Epithelial cell of esophagus (primary cell): ENCODE measurements at regions not wholly inside any gene's neighbourhood (a gene's known extent, or its start where the extent isn't known, plus 50 kb on each side); places are given as distances from the start of the nearest gene placed in this dataset.

Experiments used
- DNase-seq: peaks from one replicate; pipeline ENCODE4 v3.0.0; 2010; ENCODE audit warnings: low read depth
- H3K4me3 ChIP-seq: 2 replicates; pipeline ENCODE4 v1.5.1; 2011; ENCODE audit warnings: mild to moderate bottlenecking, low read length, control low read depth
- TF ChIP-seq, protein P1 (sequence below): IDR thresholded peaks from 2 replicates; pipeline ENCODE4 v1.5.1; 2011; ENCODE audit warnings: low read depth, mild to moderate bottlenecking, low read length, control low read depth, inconsistent platforms; ENCODE audit not compliant: insufficient read depth; ENCODE audit errors: missing control alignments

DNA sequence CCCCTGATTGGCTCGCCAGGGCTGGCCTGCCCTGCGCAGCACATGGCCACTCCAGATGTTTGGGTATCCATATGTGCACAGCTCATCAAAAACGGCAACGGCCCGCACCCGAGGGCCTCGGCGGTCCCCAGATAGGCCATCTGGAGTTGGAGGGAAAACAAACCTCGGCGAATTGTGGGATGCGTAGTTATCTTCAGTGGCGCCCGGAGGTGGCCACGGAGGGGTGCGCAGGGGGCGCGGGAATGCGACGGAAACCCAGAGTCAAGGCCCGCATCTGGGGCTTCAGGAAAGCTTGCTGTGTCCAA is 156.5 kb downstream of the TLE3 start:
- no peak for DNase-seq
- no peak overlapping the region for H3K4me3 ChIP-seq
- TF ChIP-seq, protein P1, sequence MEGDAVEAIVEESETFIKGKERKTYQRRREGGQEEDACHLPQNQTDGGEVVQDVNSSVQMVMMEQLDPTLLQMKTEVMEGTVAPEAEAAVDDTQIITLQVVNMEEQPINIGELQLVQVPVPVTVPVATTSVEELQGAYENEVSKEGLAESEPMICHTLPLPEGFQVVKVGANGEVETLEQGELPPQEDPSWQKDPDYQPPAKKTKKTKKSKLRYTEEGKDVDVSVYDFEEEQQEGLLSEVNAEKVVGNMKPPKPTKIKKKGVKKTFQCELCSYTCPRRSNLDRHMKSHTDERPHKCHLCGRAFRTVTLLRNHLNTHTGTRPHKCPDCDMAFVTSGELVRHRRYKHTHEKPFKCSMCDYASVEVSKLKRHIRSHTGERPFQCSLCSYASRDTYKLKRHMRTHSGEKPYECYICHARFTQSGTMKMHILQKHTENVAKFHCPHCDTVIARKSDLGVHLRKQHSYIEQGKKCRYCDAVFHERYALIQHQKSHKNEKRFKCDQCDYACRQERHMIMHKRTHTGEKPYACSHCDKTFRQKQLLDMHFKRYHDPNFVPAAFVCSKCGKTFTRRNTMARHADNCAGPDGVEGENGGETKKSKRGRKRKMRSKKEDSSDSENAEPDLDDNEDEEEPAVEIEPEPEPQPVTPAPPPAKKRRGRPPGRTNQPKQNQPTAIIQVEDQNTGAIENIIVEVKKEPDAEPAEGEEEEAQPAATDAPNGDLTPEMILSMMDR, result no peak

DNA sequence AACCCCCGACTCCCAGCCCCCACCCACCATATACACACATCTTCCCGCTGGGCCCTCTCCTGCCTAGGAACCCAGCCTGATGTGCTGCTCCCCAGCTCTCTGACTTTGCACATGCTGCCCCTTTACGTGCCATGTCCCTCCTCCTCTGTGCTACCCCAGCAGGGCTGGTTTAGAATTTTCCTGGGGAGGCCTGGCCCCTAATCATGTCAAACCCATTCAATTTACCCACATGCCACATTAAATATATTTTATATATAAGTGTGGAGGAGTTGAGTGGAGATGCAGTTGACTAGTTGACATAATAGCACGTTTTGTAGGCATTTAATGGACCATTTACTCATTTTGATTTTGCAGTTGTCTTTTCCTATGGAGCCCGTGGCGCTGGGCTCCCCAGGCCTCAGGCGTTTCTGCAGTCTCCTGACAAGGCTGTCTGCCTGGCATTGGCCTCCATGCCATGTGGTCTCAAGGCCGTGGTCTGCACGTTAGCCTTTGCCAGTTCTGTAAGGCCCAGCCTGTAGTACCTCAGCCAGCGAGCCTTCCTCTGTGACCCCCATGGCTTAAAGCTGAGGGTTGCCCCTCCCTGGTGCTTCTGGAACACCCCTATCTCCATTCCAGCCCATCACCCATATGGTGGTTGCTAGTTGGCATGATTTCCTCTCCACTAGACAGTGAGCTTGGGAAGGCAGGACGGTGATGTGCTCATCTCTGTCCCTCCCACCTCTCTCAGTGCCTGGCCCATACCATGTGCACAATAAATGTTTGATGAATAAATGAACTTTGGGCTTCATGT is 155.8 kb downstream of the TLE3 start:
- no peak for DNase-seq
- TF ChIP-seq, protein P1, result no peak

DNA sequence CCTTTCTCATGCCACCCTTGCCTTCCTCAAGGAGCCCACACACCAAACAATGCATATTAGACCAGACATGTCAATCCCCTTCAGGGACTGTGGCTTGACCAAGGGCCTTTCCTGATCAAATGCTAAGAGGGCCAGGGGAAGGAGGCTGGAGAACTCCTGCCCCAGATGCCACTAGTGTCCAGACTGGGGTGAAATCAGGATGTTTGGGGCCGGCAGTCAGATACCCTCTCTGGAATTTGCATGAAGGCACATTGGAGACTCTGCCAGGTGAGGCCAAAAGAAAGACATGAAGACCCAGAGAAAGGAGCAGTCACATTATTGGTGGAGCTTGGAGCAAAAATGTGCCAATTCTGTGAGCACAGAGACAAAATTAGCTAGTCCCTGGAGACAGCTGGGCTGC is 154.1 kb downstream of the TLE3 start:
- H3K4me3 ChIP-seq, result no peak overlapping the region
- TF ChIP-seq, protein P1, result no peak
- no peak for DNase-seq

More for the DNA sequence above, 155.8 kb downstream of the TLE3 start:
- no peak overlapping the region for H3K4me3 ChIP-seq

DNA sequence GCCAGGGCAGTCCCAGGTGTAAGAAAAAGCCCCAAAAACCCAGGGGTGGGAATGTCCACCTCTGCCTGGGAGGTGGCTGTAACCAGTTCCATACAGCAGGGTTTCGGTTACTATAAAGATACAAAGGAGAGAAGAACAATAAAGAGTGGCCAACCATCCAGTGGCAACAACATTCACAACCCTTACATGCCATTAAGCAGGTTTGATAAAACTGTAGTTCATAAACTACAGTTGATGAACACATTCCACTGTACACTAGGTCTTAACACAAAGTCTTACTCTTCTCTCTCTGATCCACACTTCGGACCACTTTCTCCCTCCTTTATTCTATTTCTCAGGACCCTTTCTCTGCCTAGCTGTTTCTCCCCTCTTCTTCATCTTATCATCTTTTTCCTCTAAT is 152.0 kb downstream of the TLE3 start:
- DNase-seq, result no peak
- no peak overlapping the region for H3K4me3 ChIP-seq
- TF ChIP-seq, protein P1, result no peak

DNA sequence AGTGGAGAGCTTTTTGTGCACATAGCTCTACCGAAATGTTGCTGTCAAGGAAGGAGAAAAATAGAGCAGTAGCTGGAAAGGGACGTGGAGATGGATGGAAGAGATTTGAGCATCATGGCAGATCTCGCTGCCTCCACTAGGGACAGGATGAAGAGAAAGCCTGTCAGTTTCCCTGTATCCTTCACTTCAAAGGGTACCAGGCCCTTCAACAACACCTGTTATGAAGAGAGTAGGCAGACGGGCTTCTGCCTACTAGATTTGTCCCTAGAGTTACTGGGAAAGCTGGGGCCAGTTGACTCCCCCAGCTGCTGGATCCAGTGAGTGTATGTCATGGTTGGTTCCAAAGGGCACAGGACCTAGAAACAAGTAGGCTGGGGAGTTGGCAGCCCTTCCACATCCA is 150.8 kb downstream of the TLE3 start:
- TF ChIP-seq, protein P1, result no peak
- DNase-seq, result no peak
- no peak overlapping the region for H3K4me3 ChIP-seq

DNA sequence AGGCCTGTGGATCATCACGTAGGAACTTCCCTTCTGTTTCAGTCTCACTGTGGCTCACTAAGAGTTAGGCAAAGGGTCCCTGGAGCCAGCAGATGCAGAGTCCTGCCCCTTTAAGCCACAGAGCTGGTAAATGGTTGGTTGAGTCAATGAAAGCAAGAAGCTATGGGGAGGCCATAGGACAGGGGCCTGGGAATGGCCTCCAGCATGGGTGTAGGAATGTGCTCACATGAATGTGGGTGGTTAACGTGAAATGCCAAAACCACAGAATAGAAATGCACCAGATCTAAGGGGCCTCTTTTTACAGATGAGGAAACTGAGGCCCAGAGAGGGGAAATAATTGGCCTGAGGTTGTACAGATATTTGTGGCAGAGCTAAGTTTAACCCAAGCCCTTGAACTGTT is 150.3 kb downstream of the TLE3 start:
- no peak overlapping the region for H3K4me3 ChIP-seq
- DNase-seq, result no peak
- TF ChIP-seq, protein P1, result no peak

DNA sequence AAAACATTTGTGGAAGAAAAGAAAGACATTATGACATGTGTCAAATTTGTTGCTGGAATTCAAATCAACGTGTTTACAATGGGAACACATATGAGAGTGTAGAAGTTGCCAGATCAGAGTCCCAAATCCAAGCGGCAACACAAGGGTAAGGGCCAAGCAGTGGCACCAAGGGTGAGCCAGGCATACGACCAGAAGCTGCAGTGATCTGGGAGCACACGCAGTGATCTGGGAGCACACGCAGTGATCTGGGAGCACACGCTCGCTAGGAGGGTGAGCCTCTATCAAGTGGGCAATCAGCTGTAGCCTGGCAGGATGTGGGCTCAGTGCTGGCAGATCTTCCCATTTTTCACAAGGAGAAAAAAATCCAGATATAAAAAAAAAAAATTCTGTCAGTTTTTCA is 148.2 kb downstream of the TLE3 start:
- no peak overlapping the region for H3K4me3 ChIP-seq
- no peak for DNase-seq
- TF ChIP-seq, protein P1, result no peak
